ENCODE measurements at regions not wholly inside any gene's neighbourhood (a gene's known extent, or its start where the extent isn't known, plus 50 kb on each side); places are given as distances from the start of the nearest gene placed in this dataset.
"Not testable (repeated sequence)": the region's sequence is repeated elsewhere in the genome, so short reads cannot be mapped to it uniquely, and the experiment has no call there.

- H3K36me3 ChIP-seq (ENCODE audit: control insufficient read depth, low read length): no peaks in the 10 kb centered on the region
- no peaks in the 10 kb centered on the region for H4K20me1 ChIP-seq (ENCODE audit: control insufficient read depth, insufficient read depth, low read depth, low read length)
- no peaks in the 10 kb centered on the region for H3F3A ChIP-seq (ENCODE audit: control insufficient read depth, insufficient read depth)
- no peaks in the 10 kb centered on the region for H3K9me2 ChIP-seq (replicated peaks; ENCODE audit: control insufficient read depth, low read length)
- H3K4me2 ChIP-seq (ENCODE audit: low read length): no peak overlapping the region
- no peaks in the 10 kb centered on the region for H3K79me2 ChIP-seq (ENCODE audit: control insufficient read depth, low read length)
- H3K4me3 ChIP-seq (ENCODE audit: low read length): no peak overlapping the region
- H3K9me3 ChIP-seq (ENCODE audit: control insufficient read depth, insufficient read depth, low read length): no peaks in the 10 kb centered on the region
- no peaks in the 10 kb centered on the region for H3K27me3 ChIP-seq (ENCODE audit: control insufficient read depth, low read length)
- no peak overlapping the region for H3K27ac ChIP-seq (ENCODE audit: low read depth, low read length)
- TF ChIP-seq CTCF (IDR thresholded peaks at IDR 0.05; ENCODE audit: low read depth, low read length, poor library complexity, severe bottlenecking) (no peak), EZH2phosphoT487 (IDR thresholded peaks at IDR 0.05; ENCODE audit: borderline replicate concordance, low read length) (no peak)
- no peaks in the 10 kb centered on the region for H3K4me1 ChIP-seq (ENCODE audit: control insufficient read depth, low read length)
Observed at GRCh38 chr2:172308253-172308935, 119.0 kb upstream of the ITGA6 start.

- H3K9me2 ChIP-seq (replicated peaks; ENCODE audit: control insufficient read depth, low read length): no peaks in the 10 kb centered on the region
- H3K27me3 ChIP-seq (ENCODE audit: control insufficient read depth, low read length): no peaks in the 10 kb centered on the region
- no peaks in the 10 kb centered on the region for H3K79me2 ChIP-seq (ENCODE audit: control insufficient read depth, low read length)
- H3K4me2 ChIP-seq (ENCODE audit: low read length): no peak overlapping the region
- no peaks in the 10 kb centered on the region for H4K20me1 ChIP-seq (ENCODE audit: control insufficient read depth, insufficient read depth, low read depth, low read length)
- H3K36me3 ChIP-seq (ENCODE audit: control insufficient read depth, low read length): no peaks in the 10 kb centered on the region
- no peak overlapping the region for H3K4me3 ChIP-seq (ENCODE audit: low read length)
- no peaks in the 10 kb centered on the region for H3K4me1 ChIP-seq (ENCODE audit: control insufficient read depth, low read length)
- no peaks in the 10 kb centered on the region for H3F3A ChIP-seq (ENCODE audit: control insufficient read depth, insufficient read depth)
- H3K9me3 ChIP-seq (ENCODE audit: control insufficient read depth, insufficient read depth, low read length): no peaks in the 10 kb centered on the region
- no peak for TF ChIP-seq EZH2phosphoT487 (IDR thresholded peaks at IDR 0.05; ENCODE audit: borderline replicate concordance, low read length)
- TF ChIP-seq CTCF (IDR thresholded peaks at IDR 0.05; ENCODE audit: low read depth, low read length, poor library complexity, severe bottlenecking): no peak
- no peak overlapping the region for H3K27ac ChIP-seq (ENCODE audit: low read depth, low read length)
Observed at GRCh38 chr2:172311921-172312345, 115.5 kb upstream of the ITGA6 start.

GRCh38 chr2:172313715-172314341 is 113.6 kb upstream of the ITGA6 start:
- H3K4me3 ChIP-seq (ENCODE audit: low read length): no peak overlapping the region
- H3K4me2 ChIP-seq (ENCODE audit: low read length): no peak overlapping the region
- no peaks in the 10 kb centered on the region for H3K79me2 ChIP-seq (ENCODE audit: control insufficient read depth, low read length)
- no peaks in the 10 kb centered on the region for H3K27me3 ChIP-seq (ENCODE audit: control insufficient read depth, low read length)
- H4K20me1 ChIP-seq (ENCODE audit: control insufficient read depth, insufficient read depth, low read depth, low read length): no peaks in the 10 kb centered on the region
- H3F3A ChIP-seq (ENCODE audit: control insufficient read depth, insufficient read depth): no peaks in the 10 kb centered on the region
- no peaks in the 10 kb centered on the region for H3K4me1 ChIP-seq (ENCODE audit: control insufficient read depth, low read length)
- TF ChIP-seq EZH2phosphoT487 (IDR thresholded peaks at IDR 0.05; ENCODE audit: borderline replicate concordance, low read length) (no peak), CTCF (IDR thresholded peaks at IDR 0.05; ENCODE audit: low read depth, low read length, poor library complexity, severe bottlenecking) (no peak)
- H3K9me2 ChIP-seq (replicated peaks; ENCODE audit: control insufficient read depth, low read length): no peaks in the 10 kb centered on the region
- no peaks in the 10 kb centered on the region for H3K36me3 ChIP-seq (ENCODE audit: control insufficient read depth, low read length)
- H3K9me3 ChIP-seq (ENCODE audit: control insufficient read depth, insufficient read depth, low read length): no peaks in the 10 kb centered on the region
- no peak overlapping the region for H3K27ac ChIP-seq (ENCODE audit: low read depth, low read length)

DNA sequence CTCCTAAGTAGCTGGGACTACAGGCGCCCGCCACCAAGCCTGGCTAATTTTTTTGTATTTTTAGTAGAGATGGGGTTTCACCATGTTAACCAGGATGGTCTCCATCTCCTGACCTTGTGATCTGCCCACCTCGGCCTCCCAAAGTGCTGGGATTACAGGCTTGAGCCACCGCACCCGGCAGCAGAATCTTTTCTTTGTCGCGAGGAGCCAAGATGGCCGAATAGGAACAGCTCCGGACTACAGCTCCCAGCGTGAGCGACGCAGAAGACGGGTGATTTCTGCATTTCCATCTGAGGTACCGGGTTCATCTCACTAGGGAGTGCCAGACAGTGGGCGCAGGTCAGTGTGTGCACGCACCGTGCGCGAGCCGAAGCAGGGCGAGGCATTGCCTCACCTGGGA is 112.3 kb upstream of the ITGA6 start:
- H4K20me1 ChIP-seq (ENCODE audit: control insufficient read depth, insufficient read depth, low read depth, low read length); H3K27ac ChIP-seq (ENCODE audit: low read depth, low read length); H3K27me3 ChIP-seq (ENCODE audit: control insufficient read depth, low read length): not testable (repeated sequence)

More for the DNA sequence above, 112.3 kb upstream of the ITGA6 start:
- H3K4me1 ChIP-seq (ENCODE audit: control insufficient read depth, low read length); H3K79me2 ChIP-seq (ENCODE audit: control insufficient read depth, low read length); H3K4me3 ChIP-seq (ENCODE audit: low read length); H3K9me2 ChIP-seq (replicated peaks; ENCODE audit: control insufficient read depth, low read length); H3K36me3 ChIP-seq (ENCODE audit: control insufficient read depth, low read length); H3K9me3 ChIP-seq (ENCODE audit: control insufficient read depth, insufficient read depth, low read length); H3F3A ChIP-seq (ENCODE audit: control insufficient read depth, insufficient read depth); H3K4me2 ChIP-seq (ENCODE audit: low read length): not testable (repeated sequence)
